H1 (cell line): ENCODE measurements at regions not wholly inside any gene's neighbourhood (a gene's known extent, or its start where the extent isn't known, plus 50 kb on each side); places are given as distances from the start of the nearest gene placed in this dataset.

Experiments used
- CBX5 ChIP-seq: fragments of 300-800, 300-1000 bp; sonication (generic); IDR thresholded peaks from 2 replicates; pipeline ENCODE4 v1.7.1; 2016; ENCODE audit warnings: antibody characterized with exemption, low read length, low read depth
- HDAC6 ChIP-seq: IDR thresholded peaks from one replicate; pipeline ENCODE4 v1.7.1; 2012; ENCODE audit warnings: low read depth, mild to moderate bottlenecking, inconsistent platforms, low read length, moderate library complexity
- RFX5 ChIP-seq: IDR thresholded peaks from 2 replicates; pipeline ENCODE4 v1.6.1; 2011; ENCODE audit warnings: low read depth, low read length, improper control_type of control experiment, borderline replicate concordance
- SUZ12 ChIP-seq: fragments of 200-600 bp; sonication (generic); IDR thresholded peaks from 2 replicates; pipeline ENCODE4 v1.6.1; 2012; ENCODE audit warnings: mild to moderate bottlenecking, inconsistent platforms, low read length, moderate library complexity, mixed read lengths
- TCF12 ChIP-seq: IDR thresholded peaks from 2 replicates; pipeline ENCODE4 v1.6.1; 2011; ENCODE audit warnings: low read depth, mild to moderate bottlenecking, low read length

- TF ChIP-seq HDAC6, result no peak
- TF ChIP-seq TCF12, result no peak
- TF ChIP-seq CBX5, result no peak
- no peak for TF ChIP-seq SUZ12
- no peak for TF ChIP-seq RFX5
Measured at GRCh38 chr3:69547461-69547880, 161.6 kb upstream of the FRMD4B start (continued).
